ENCODE measurements at regions not wholly inside any gene's neighbourhood (a gene's known extent, or its start where the extent isn't known, plus 50 kb on each side); places are given as distances from the start of the nearest gene placed in this dataset.

DNA sequence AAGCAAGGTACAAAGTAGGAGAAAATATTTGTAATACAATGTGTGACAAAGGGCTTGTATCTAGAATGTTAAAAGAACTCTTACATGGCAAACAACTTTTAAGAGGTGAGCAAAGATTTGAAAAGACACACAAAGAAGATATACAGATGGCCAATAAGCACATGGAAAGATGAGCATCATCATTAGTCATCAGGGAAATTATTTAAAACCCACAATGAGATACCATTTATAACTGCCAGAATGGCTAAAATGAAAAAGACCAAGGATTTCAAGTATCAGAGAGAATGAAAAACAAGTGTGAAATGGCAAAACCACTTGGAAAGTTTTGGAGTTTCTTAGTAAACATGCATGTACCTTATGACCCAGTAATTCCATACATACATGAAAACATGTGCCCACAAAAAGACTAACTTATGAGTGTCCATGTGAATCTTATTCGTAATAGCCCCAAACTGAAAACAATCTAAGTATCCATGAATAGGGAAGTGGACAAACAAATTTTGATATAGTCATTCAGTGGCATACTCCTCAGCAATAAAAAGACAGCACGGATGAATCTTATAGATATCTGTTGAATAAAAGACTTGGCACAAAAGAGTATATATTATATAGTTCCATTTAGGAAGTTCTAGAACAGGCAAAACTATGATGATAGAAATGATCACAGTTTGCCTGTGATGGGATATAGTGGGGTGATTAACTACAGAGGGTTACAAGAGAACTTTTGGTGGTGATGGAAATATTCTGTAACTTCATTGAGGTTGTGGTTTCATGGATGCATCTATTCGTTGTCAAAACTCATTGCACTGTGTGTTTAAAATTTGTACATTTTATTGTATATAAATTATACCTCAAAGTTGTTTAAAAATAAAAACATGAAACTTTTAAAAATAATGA lies 82.0 kb downstream of the DISP1 start:
- TF ChIP-seq, protein P1, sequence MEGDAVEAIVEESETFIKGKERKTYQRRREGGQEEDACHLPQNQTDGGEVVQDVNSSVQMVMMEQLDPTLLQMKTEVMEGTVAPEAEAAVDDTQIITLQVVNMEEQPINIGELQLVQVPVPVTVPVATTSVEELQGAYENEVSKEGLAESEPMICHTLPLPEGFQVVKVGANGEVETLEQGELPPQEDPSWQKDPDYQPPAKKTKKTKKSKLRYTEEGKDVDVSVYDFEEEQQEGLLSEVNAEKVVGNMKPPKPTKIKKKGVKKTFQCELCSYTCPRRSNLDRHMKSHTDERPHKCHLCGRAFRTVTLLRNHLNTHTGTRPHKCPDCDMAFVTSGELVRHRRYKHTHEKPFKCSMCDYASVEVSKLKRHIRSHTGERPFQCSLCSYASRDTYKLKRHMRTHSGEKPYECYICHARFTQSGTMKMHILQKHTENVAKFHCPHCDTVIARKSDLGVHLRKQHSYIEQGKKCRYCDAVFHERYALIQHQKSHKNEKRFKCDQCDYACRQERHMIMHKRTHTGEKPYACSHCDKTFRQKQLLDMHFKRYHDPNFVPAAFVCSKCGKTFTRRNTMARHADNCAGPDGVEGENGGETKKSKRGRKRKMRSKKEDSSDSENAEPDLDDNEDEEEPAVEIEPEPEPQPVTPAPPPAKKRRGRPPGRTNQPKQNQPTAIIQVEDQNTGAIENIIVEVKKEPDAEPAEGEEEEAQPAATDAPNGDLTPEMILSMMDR (IDR thresholded peaks at IDR 0.05) = no peak
- no peak for TF ChIP-seq POLR2A (IDR thresholded peaks at IDR 0.05)

Measured in right lobe of liver (tissue), 4 donors.